Gastrocnemius medialis (tissue), 4 donors: ENCODE measurements at regions not wholly inside any gene's neighbourhood (a gene's known extent, or its start where the extent isn't known, plus 50 kb on each side); places are given as distances from the start of the nearest gene placed in this dataset.

Experiments
- ATAC-seq, 2 donors: fragments of 150-250 bp; one replicate each; pipeline ENCODE4 v1.9.1; 2016
- DNase-seq, 2 donors: peaks; one replicate each; pipeline ENCODE4 v3.0.0-alpha.2; 2019
- H3K27ac ChIP-seq, 4 donors: fragments of 200-600 bp; sonication (generic); 1 replicate in 1 of 4; 2 replicates in 3 of 4; pipeline ENCODE4 v1.5.1; 2016 to 2018; ENCODE audit warnings: mild to moderate bottlenecking in 2 of 4, moderate library complexity in 1 of 4
- H3K27me3 ChIP-seq, 3 donors: fragments of 200-600 bp; sonication (generic) in 2 of 3; 1 replicate in 1 of 3; 2 replicates in 2 of 3; pipeline versions ENCODE4 v1.5.1 to v1.6.0; 2016 to 2019; ENCODE audit warnings: mild to moderate bottlenecking in 1 of 3, moderate library complexity in 1 of 3
- H3K36me3 ChIP-seq, 2 donors: fragments of 200-600 bp; sonication (generic) in 1 of 2; one replicate each; pipeline ENCODE4 v1.5.1; 2017 to 2018
- H3K4me1 ChIP-seq, 2 donors: fragments of 200-600 bp; sonication (generic) in 1 of 2; one replicate each; pipeline ENCODE4 v1.5.1; 2016 to 2017; ENCODE audit warnings: mild to moderate bottlenecking in 2 of 2
- H3K4me3 ChIP-seq, 4 donors: fragments of 200-600 bp; sonication (generic) in 3 of 4; 1 replicate in 1 of 4; 2 replicates in 3 of 4; pipeline ENCODE4 v1.5.1; 2016 to 2019; ENCODE audit warnings: mild to moderate bottlenecking in 2 of 4
- H3K9me3 ChIP-seq, 3 donors: fragments of 200-600 bp; sonication (generic) in 2 of 3; 1 replicate in 1 of 3; 2 replicates in 2 of 3; pipeline ENCODE4 v1.5.1; 2016 to 2019
- POLR2A ChIP-seq, 2 donors: fragments of 450-650 bp; IDR thresholded peaks; one replicate each; pipeline ENCODE4 v1.6.1; 2017; ENCODE audit warnings: antibody characterized with exemption in 2 of 2, mild to moderate bottlenecking in 2 of 2, moderate library complexity in 2 of 2
- in situ Hi-C, 4 donors: fragments of 200-750 bp; cut with MboI; loops; one replicate each; pipeline versions ENCODE4 v1.15.0 to v1.8.0; 2017; ENCODE audit warnings: low sequenced_read_pairs in 4 of 4
- intact Hi-C: fragments of 100-400 bp; cut with DNase I; formaldehyde crosslinking; loops from one replicate; pipeline ENCODE4 v1.15.1; 2023; ENCODE audit warnings: low total_unique reads
- TF ChIP-seq, protein P1 (sequence below), 5 experiments: fragments of 450-650 bp in 3 of 5; fragments of 200-600 bp in 2 of 5; sonication (generic) in 2 of 5; IDR thresholded peaks in 4 of 5; conservative IDR thresholded peaks in 1 of 5; 1 replicate in 4 of 5; 2 replicates in 1 of 5; pipeline ENCODE4 v1.5.1; 2016 to 2019; ENCODE audit warnings: antibody characterized with exemption in 5 of 5, mild to moderate bottlenecking in 3 of 5, moderate library complexity in 3 of 5

DNA sequence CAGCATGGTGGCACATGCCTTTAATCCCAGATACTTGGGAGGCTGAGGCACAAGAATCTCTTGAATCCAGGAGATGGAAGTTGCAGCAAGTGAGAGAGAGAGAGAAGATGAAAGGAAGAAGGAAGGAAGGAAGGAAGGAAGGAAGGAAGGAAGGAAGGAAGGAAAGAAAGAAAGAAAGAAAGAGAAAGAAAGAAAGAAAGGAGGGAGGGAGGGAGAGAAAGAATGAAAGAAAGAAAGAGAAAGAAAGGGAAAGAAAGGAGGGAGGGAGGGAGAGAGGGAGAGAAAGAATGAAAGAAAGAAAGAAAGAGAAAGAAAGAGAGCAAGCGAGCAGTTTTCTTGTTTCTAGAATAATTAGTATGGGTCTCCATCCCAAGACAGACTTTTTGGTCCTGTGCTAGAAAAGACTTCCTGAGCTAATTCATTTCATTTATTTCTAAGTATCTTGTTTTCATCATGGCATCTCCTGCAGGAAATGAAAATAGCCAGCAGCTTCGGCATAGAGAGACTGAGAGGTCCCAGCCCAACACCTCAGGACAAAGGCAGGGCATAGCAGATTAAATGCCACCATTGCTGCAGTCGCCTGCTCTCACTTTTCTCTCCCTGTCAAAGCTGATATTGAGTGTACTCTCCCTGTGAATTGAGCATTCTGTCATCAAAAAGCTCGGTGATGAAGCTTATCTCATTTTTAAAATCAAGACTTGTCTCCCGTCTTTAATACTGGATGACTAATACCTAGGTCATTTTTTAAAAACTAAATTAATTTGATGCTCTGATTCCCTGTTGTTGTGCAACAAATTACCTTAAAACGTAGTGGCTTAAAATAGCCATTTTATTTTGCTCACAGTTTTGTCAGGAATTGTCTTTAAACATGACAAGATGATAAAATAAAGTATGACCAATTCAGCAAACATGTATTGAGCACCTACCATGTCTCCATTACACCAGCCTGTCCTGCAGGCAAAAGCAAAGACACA lies 91.8 kb upstream of the ADRA1B start:
- H3K27me3 ChIP-seq: no peaks in the 10 kb centered on the region
- H3K9me3 ChIP-seq: no peaks in the 10 kb centered on the region
- H3K4me1 ChIP-seq: peaks cover 28 to 43% of the 10 kb centered on the region in 2 donors
- DNase-seq (no peak), ATAC-seq (no peak)
- no peak overlapping the region for H3K4me3 ChIP-seq
- no peak for TF ChIP-seq POLR2A (IDR thresholded peaks at IDR 0.05)
- TF ChIP-seq, protein P1, sequence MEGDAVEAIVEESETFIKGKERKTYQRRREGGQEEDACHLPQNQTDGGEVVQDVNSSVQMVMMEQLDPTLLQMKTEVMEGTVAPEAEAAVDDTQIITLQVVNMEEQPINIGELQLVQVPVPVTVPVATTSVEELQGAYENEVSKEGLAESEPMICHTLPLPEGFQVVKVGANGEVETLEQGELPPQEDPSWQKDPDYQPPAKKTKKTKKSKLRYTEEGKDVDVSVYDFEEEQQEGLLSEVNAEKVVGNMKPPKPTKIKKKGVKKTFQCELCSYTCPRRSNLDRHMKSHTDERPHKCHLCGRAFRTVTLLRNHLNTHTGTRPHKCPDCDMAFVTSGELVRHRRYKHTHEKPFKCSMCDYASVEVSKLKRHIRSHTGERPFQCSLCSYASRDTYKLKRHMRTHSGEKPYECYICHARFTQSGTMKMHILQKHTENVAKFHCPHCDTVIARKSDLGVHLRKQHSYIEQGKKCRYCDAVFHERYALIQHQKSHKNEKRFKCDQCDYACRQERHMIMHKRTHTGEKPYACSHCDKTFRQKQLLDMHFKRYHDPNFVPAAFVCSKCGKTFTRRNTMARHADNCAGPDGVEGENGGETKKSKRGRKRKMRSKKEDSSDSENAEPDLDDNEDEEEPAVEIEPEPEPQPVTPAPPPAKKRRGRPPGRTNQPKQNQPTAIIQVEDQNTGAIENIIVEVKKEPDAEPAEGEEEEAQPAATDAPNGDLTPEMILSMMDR (IDR thresholded peaks at IDR 0.05 in 4 of 5, conservative IDR thresholded peaks at IDR 0.05 in 1 of 5): no peak
- in situ Hi-C loops: no loop called here
- H3K27ac ChIP-seq: peak overlapping the region; percentile 77 to 90 (median 84)
- no peaks in the 10 kb centered on the region for H3K36me3 ChIP-seq
- intact Hi-C loops: no loop called here

- in situ Hi-C loops (no loop called here), intact Hi-C loops (loop anchor here (1.0 kb wide), 1 partner anchor 52 kb away; no protein-coding TSS in a partner anchor)
- no peaks in the 10 kb centered on the region for H3K27me3 ChIP-seq
- H3K9me3 ChIP-seq: no peaks in the 10 kb centered on the region
- TF ChIP-seq, protein P1 (IDR thresholded peaks at IDR 0.05 in 4 of 5, conservative IDR thresholded peaks at IDR 0.05 in 1 of 5): no peak
- TF ChIP-seq POLR2A (IDR thresholded peaks at IDR 0.05): no peak
- no peaks in the 10 kb centered on the region for H3K36me3 ChIP-seq
- DNase-seq (peak; percentile 52 to 67), ATAC-seq (peak; percentile 62 to 65)
- peak overlapping the region; percentile 77 to 90 (median 84) for H3K27ac ChIP-seq
- no peak overlapping the region for H3K4me3 ChIP-seq
- H3K4me1 ChIP-seq: peaks cover 28 to 45% of the 10 kb centered on the region in 2 donors
These were observed 90.7 kb upstream of the ADRA1B start for GRCh38 chr5:159825551-159826051.

- H3K9me3 ChIP-seq: no peaks in the 10 kb centered on the region
- ATAC-seq (peak; percentile 94 to 97), DNase-seq (peak; percentile 90 to 96)
- no peak for TF ChIP-seq POLR2A (IDR thresholded peaks at IDR 0.05)
- TF ChIP-seq, protein P1 (IDR thresholded peaks at IDR 0.05 in 4 of 5, conservative IDR thresholded peaks at IDR 0.05 in 1 of 5): no peak
- H3K27me3 ChIP-seq: no peaks in the 10 kb centered on the region
- H3K4me3 ChIP-seq: no peak overlapping the region
- H3K36me3 ChIP-seq: no peaks in the 10 kb centered on the region
- peak overlapping the region; percentile 77 to 90 (median 84) for H3K27ac ChIP-seq
- in situ Hi-C loops: no loop called here
- peaks cover 28 to 45% of the 10 kb centered on the region in 2 donors for H3K4me1 ChIP-seq
- intact Hi-C loops: loop anchor here (1.0 kb wide), 1 partner anchor 53 kb away; no protein-coding TSS in a partner anchor
These were observed 89.7 kb upstream of the ADRA1B start for GRCh38 chr5:159826351-159827214.

GRCh38 chr5:159827861-159828260 lies 88.4 kb upstream of the ADRA1B start:
- in situ Hi-C loops (no loop called here), intact Hi-C loops (no loop called here)
- peaks cover 28 to 45% of the 10 kb centered on the region in 2 donors for H3K4me1 ChIP-seq
- no peaks in the 10 kb centered on the region for H3K36me3 ChIP-seq
- ATAC-seq (no peak), DNase-seq (no peak)
- H3K4me3 ChIP-seq: no peak overlapping the region
- TF ChIP-seq, protein P1 (IDR thresholded peaks at IDR 0.05 in 4 of 5, conservative IDR thresholded peaks at IDR 0.05 in 1 of 5): no peak
- TF ChIP-seq POLR2A (IDR thresholded peaks at IDR 0.05): no peak
- peak overlapping the region in 2 of 4 donors; percentile 86 to 90 for H3K27ac ChIP-seq
- H3K9me3 ChIP-seq: no peaks in the 10 kb centered on the region
- H3K27me3 ChIP-seq: no peaks in the 10 kb centered on the region
